Fibroblast of lung (primary cell): ENCODE measurements at regions not wholly inside any gene's neighbourhood (a gene's known extent, or its start where the extent isn't known, plus 50 kb on each side); places are given as distances from the start of the nearest gene placed in this dataset.

Source experiments
- DNase-seq, 2 donors: peaks; one replicate each; pipeline versions ENCODE4 v3.0.0 to v3.0.0-alpha.2; 2010; ENCODE audit warnings: low read depth in 2 of 2
- H2AFZ ChIP-seq: 2 replicates; pipeline ENCODE4 v1.5.1; 2012; ENCODE audit warnings: low read length, control low read depth, inconsistent platforms
- H3K27ac ChIP-seq: 2 replicates; pipeline ENCODE4 v1.5.1; 2011; ENCODE audit warnings: low read length, control low read depth; ENCODE audit not compliant: insufficient read depth
- H3K27me3 ChIP-seq: 2 replicates; pipeline ENCODE4 v1.5.1; 2011; ENCODE audit warnings: mild to moderate bottlenecking, low read length; ENCODE audit not compliant: control insufficient read depth, insufficient read depth
- H3K36me3 ChIP-seq: 2 replicates; pipeline ENCODE4 v1.5.1; 2011; ENCODE audit warnings: low read length; ENCODE audit not compliant: control insufficient read depth, insufficient read depth
- H3K4me1 ChIP-seq: 2 replicates; pipeline ENCODE4 v1.5.1; 2011; ENCODE audit warnings: low read length; ENCODE audit not compliant: control insufficient read depth, insufficient read depth; ENCODE audit errors: extremely low read depth
- H3K4me2 ChIP-seq: 2 replicates; pipeline ENCODE4 v1.5.1; 2011; ENCODE audit warnings: low read length, control low read depth; ENCODE audit not compliant: insufficient read depth; ENCODE audit errors: extremely low read depth
- H3K4me3 ChIP-seq, 4 experiments: fragments of 200-600 bp in 1 of 4; sonication (generic) in 1 of 4; replicated peaks in 1 of 4; 2 replicates each; pipeline ENCODE4 v1.5.1; 2011 to 2016; ENCODE audit warnings: low read length in 4 of 4, low read depth in 3 of 4, mild to moderate bottlenecking in 3 of 4, control low read depth in 2 of 4, inconsistent platforms in 1 of 4, mixed read lengths in 1 of 4; ENCODE audit not compliant: insufficient read depth in 1 of 4; ENCODE audit errors: control extremely low read depth in 1 of 4
- H3K79me2 ChIP-seq: 2 replicates; pipeline ENCODE4 v1.5.1; 2012; ENCODE audit warnings: mild to moderate bottlenecking, low read length, inconsistent platforms; ENCODE audit not compliant: control insufficient read depth, insufficient read depth
- H3K9ac ChIP-seq: 2 replicates; pipeline ENCODE4 v1.5.1; 2011; ENCODE audit warnings: mild to moderate bottlenecking, low read length, control low read depth; ENCODE audit not compliant: insufficient read depth
- H3K9me3 ChIP-seq: 2 replicates; pipeline ENCODE4 v1.5.1; 2012; ENCODE audit warnings: low read depth, low read length; ENCODE audit not compliant: control insufficient read depth, insufficient read depth
- H4K20me1 ChIP-seq: 2 replicates; pipeline ENCODE4 v1.5.1; 2011; ENCODE audit warnings: low read length; ENCODE audit not compliant: control insufficient read depth, insufficient read depth; ENCODE audit errors: extremely low read depth
- CTCF ChIP-seq, 2 donors: IDR thresholded peaks in 1 of 2; conservative IDR thresholded peaks in 1 of 2; 1 replicate in 1 of 2; 2 replicates in 1 of 2; pipeline ENCODE4 v1.5.1; 2011 to 2012; ENCODE audit warnings: low read length in 2 of 2, control low read depth in 1 of 2, inconsistent platforms in 1 of 2, low read depth in 1 of 2, mild to moderate bottlenecking in 1 of 2
- EZH2 ChIP-seq: IDR thresholded peaks from 2 replicates; pipeline ENCODE4 v1.5.1; 2012; ENCODE audit warnings: low read length, control low read depth, mild to moderate bottlenecking; ENCODE audit errors: missing control alignments

DNA sequence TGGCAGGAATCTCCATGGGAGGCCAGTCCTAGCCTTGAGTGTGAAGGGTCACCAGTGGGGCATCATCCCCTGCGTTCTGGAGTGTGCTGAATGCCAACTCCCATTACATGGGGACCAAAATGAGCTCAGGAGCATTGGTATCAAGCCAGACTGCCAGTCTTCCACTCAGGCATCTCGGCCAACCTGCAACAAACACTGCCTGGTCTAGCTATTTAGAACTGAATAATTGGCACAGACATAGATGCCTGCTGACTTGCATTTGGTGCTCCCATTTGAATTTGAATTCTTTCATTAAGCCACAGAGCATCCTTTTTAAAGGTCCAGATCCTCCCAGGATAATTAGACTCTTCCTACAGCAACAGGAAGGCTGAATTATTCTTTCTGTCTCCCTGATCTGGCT, 116.6 kb upstream of the ABCA1 start:
- no peak overlapping the region for H3K9ac ChIP-seq
- no peak overlapping the region for H3K27ac ChIP-seq
- H3K4me3 ChIP-seq = no peak overlapping the region
- TF ChIP-seq EZH2 = no peak
- TF ChIP-seq CTCF (conservative IDR thresholded peaks at IDR 0.05 in 1 of 2, IDR thresholded peaks at IDR 0.05 in 1 of 2; ENCODE audit: low read depth in 1 of 2, low read length in 2 of 2) = no peak
- DNase-seq = no peak
- H3K9me3 ChIP-seq = no peaks in the 10 kb centered on the region
- H3K27me3 ChIP-seq = no peaks in the 10 kb centered on the region
- H4K20me1 ChIP-seq = no peaks in the 10 kb centered on the region
- H3K79me2 ChIP-seq = no peaks in the 10 kb centered on the region
- H2AFZ ChIP-seq = no peak overlapping the region
- H3K4me2 ChIP-seq = no peak overlapping the region
- H3K4me1 ChIP-seq = no peaks in the 10 kb centered on the region
- H3K36me3 ChIP-seq = no peaks in the 10 kb centered on the region

DNA sequence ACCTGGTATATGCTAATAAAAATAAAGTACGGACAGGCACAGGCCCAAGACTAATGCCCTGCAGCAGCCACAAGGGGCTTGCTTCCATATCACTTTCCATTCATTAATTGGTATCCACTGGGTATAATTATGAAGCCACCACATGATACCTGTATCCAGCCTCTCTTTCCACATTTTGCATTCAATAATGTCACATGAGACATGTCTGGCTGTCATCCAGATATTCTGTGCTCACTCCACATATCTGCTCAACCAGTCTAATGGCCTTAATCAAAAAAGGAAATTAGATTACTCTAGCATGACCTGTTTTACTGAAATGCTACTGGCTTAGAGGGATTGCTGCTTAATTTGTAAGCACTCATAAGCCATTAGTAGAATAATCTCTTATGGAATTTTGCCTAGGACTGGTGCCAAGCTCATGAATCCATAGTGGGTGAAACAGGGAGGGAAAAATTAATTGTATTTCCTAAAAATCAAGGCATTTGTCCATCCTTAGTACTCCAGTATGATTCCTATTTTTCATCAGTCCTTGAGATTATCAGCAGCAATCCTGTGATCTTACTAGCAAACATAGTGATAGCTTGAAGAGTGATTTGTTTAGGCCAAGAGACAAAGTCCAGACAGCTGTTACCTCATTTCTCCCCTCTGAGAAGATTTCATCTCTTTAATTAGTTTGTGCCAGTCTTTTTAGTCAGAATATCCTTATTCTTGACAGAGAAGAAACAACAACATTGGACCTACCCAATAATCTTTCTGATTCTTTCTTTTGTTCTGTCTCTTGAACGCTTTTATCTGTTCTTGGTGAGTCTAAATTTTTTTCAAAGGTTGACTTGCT, 119.2 kb upstream of the ABCA1 start:
- Histone ChIP-seq H3K4me3 (no peak overlapping the region), H3K27ac (no peak overlapping the region), H3K27me3 (no peaks in the 10 kb centered on the region), H3K4me2 (no peak overlapping the region), H3K79me2 (no peaks in the 10 kb centered on the region), H3K36me3 (no peaks in the 10 kb centered on the region), H3K4me1 (no peaks in the 10 kb centered on the region), H2AFZ (no peak overlapping the region), H3K9me3 (no peaks in the 10 kb centered on the region), H3K9ac (no peak overlapping the region), H4K20me1 (no peaks in the 10 kb centered on the region)
- no peak for TF ChIP-seq EZH2
- TF ChIP-seq CTCF (conservative IDR thresholded peaks at IDR 0.05 in 1 of 2, IDR thresholded peaks at IDR 0.05 in 1 of 2; ENCODE audit: low read depth in 1 of 2, low read length in 2 of 2) = no peak
- peak in 1 of 2 donors; percentile 24 for DNase-seq

- Histone ChIP-seq H3K36me3 (no peaks in the 10 kb centered on the region), H4K20me1 (no peaks in the 10 kb centered on the region), H2AFZ (no peak overlapping the region), H3K79me2 (no peaks in the 10 kb centered on the region), H3K4me3 (no peak overlapping the region), H3K9ac (no peak overlapping the region), H3K4me2 (no peak overlapping the region), H3K27me3 (no peaks in the 10 kb centered on the region), H3K9me3 (no peaks in the 10 kb centered on the region), H3K27ac (no peak overlapping the region), H3K4me1 (no peaks in the 10 kb centered on the region)
- DNase-seq = peak in 1 of 2 donors; percentile 20
- TF ChIP-seq EZH2 (no peak), CTCF (conservative IDR thresholded peaks at IDR 0.05 in 1 of 2, IDR thresholded peaks at IDR 0.05 in 1 of 2; ENCODE audit: low read depth in 1 of 2, low read length in 2 of 2) (no peak)
Measured at GRCh38 chr9:105047742-105048041, 119.7 kb upstream of the ABCA1 start.
